RPMI7951 (cell line): ENCODE measurements at regions not wholly inside any gene's neighbourhood (a gene's known extent, or its start where the extent isn't known, plus 50 kb on each side); places are given as distances from the start of the nearest gene placed in this dataset.
"Not testable (repeated sequence)": the region's sequence is repeated elsewhere in the genome, so short reads cannot be mapped to it uniquely, and the experiment has no call there.

ENCODE experiments used
- DNase-seq: peaks from one replicate; pipeline ENCODE4 v3.0.0-alpha.2; 2012; ENCODE audit warnings: low read depth

GRCh38 chr17:27944546-27945332, 51.6 kb upstream of the LYRM9 start:
- no peak for DNase-seq

DNA sequence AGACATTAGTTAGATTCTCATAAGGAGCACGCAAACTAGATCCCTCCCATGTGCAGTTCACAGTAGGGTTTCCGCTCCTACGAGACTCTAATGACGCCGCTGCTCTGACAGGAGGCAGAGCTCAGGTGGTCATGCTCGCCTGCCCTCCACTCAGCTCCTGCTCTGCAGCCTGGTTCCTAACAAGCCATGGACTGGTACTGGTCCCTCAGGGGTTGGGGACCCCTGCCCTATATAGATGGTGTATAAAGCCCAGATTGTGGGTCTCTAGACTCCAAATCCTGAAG, 52.1 kb upstream of the LYRM9 start:
- no peak for DNase-seq

DNA sequence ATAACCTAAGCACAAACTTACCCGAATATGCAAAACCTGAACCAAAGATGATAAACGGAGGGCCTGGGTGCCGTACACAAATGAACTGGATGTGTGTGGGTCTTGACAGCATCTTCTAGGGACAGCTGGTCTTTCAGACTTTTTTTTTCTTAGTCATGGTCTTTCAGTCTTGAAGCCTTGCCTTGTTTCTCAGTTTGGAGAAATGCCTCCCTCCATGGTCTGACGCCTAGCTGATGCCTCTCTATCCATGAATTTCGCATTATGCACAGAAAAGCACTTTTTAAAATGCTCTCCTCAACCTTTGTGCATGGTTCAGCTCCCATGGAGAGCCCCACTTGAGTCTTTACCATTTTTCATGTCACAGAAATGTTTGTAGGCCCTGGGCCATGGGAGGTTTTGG, 52.8 kb upstream of the LYRM9 start:
- no peak for DNase-seq

DNA sequence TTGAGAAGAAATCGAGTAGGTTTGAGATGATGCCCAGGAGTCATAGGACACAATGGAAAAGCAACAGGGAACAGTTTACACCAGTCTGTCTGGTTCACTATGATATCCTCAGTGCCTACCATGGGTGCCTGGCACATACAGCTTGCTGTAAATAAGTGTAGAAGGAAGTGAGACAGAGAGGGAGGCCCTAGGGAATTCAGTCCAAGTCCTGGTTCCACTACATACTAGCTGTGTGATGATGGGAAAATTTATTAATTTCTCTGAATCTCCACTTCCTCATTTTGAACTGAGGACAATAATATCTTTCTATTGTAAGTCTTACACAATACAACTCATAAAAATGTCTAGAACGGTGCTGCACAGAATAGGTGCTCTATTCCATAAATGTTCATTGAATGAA, 53.3 kb upstream of the LYRM9 start:
- DNase-seq, result no peak

GRCh38 chr17:27947005-27947406, 53.8 kb upstream of the LYRM9 start:
- no peak for DNase-seq

DNA sequence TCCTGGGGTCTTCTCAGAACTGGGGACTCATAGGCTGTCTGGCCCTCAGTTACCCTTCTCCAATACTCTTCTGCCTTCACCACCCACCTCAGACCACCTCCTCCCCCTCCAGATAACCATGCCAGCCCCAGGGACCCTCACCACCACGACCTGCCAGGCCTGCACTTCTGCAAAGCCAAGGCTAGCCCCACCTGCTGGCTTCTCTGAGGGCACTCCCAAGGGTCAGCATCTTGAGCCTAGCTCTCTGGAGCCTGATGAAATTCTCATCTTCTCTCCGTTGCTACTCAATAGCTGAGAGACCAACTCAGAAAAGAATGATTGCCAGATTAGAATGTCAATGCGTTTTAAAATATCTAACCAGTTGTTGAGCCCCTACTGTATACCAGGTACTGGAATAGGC, 56.1 kb upstream of the LYRM9 start:
- no peak for DNase-seq

GRCh38 chr17:27950225-27950624, 57.1 kb upstream of the LYRM9 start:
- DNase-seq, result not testable (repeated sequence)

DNA sequence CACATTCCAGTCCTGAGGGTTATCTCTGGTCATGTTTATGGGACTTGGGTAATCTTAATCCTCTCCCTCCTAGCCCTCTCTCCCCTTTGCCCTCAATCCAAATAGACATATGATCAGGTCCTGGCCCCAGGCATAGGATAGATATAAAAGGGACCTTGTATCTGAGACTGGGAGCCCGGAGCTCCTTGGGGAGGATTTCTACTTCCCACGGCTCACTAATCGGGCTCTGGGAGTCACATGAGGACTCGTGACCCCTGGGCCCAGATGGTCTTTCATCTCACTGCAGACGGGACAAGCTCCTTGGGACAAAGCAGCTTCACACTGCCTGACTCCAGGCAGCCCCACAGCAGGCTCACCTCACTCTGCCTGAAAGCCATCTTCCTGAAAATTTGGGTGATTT, 57.8 kb upstream of the LYRM9 start:
- DNase-seq, result no peak

DNA sequence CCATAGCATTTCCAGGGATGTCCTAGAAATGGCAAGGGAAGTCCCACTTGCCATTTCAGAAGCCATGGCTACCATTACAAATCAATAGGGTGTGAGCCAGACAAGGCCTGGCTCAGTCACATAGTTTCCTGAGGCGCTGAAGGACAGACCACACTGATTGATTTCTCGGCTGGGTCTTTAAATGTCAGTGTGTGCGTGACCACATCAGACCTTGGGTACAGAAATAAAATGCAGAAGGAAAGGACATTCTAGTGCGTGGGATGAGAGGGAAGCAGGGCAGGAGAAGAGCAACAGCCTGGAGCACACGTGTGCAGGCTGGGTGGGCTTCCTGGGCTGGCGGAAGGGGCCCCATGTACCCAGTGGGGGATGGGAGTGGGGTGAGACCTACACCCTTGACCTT, 58.7 kb upstream of the LYRM9 start:
- no peak for DNase-seq

- DNase-seq, result no peak
Measured at GRCh38 chr17:27952366-27952765, 59.2 kb upstream of the LYRM9 start.

GRCh38 chr17:27954548-27955495, 61.7 kb upstream of the LYRM9 start:
- no peak for DNase-seq

DNA sequence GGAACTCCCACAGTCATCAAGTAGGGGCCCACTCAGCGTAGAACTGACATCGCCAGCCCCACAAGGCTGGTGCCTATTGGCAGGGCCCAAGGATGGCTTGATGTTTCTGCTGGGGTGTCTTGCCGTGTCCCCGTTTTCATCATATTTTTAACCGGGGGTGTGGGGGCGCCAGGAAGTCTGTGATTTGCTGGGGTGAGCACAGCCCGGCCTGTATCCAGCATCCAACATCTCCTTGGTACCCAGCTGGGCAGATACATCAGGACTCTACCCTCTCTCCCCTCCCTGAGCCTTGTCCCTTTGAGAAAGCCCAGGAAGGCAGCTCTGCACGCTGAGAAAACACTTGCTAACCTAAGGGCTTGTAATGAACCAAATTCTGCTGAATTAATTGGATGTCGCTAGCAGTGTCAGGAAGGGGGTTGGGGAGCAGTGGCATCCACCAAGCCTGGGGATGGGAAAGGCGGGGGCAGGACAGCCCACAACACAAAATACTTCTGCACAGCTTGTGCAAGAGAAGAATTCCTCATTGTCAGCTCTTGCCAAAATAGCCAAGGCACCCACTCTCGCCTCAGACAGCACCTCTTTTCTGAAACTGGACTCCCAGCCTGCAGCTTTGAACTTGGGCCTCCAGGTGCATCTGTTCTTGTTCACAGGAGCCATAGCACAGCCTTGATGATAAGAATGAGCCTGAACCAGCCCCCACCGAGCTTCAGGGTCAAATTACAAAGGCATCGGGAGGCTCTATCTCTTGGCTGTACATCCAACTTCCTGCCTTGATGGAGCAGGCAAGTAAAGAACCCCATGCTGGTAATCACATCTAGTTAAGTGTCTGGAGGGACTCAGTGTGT, 63.7 kb upstream of the LYRM9 start:
- no peak for DNase-seq

DNA sequence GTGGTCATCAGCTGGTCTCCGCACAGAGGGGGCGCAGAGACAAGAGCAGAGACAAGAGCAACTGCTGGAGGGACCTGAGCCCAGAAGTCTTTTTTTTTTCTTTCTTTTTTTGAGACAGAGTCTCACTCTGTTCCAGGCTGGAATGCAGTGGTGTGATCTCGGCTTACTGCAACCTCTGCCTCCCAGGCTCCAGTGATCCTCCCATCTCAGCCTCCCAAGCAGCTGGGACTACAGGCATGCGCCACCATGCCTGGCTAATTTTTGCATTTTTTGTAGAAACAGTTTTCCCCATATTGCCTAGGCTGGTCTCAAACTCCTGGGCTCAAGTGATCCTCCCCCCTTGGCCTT, 64.3 kb upstream of the LYRM9 start:
- not testable (repeated sequence) for DNase-seq

- DNase-seq, result no peak
Measured at GRCh38 chr17:27958708-27959381, 65.7 kb upstream of the LYRM9 start.

DNA sequence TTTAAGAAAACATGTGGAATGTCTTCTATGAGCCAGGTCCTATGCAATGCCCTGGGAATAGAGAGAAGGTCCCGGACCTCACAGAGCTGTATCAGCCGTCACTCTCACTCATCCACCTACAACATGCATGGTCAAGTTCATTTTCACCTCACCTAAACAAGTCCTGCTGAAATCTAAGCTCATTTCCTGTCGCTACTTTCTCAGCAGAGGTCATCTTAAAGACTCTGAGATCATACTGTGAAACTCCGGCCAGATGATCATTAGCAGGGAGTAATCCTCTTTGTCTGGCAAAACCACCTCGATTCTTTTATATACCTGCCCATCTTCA, 66.2 kb upstream of the LYRM9 start:
- DNase-seq, result no peak

- no peak for DNase-seq
Measured at GRCh38 chr17:27960183-27960849, 67.2 kb upstream of the LYRM9 start.

DNA sequence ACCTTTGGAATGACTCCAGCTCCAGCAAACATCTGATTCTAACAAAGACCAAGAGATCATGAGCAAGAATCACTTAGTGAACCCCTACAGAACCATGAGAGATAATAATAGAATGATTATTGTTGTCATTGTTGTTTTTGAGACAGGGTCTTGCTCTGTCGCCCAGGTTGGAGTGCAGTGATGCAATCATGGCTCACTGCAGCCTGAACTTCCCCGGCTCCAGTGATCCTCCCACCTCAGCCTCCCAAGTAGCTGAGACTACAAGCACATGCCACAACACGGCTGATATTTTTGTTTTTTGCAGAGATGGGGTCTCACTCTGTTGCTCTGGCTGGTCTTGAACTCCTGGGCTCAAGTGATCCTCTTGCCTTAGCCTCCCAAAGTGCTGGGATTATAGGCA, 69.4 kb upstream of the LYRM9 start:
- DNase-seq, result not testable (repeated sequence)

GRCh38 chr17:27965224-27965623, 72.1 kb upstream of the LYRM9 start:
- DNase-seq, result no peak

GRCh38 chr17:27968206-27968732, 74.2 kb upstream of the NLK start:
- no peak for DNase-seq

- no peak for DNase-seq
Measured at GRCh38 chr17:27970587-27970986, 71.9 kb upstream of the NLK start.
